Epithelial cell of proximal tubule (primary cell): ENCODE measurements at regions not wholly inside any gene's neighbourhood (a gene's known extent, or its start where the extent isn't known, plus 50 kb on each side); places are given as distances from the start of the nearest gene placed in this dataset.
"Not testable (repeated sequence)": the region's sequence is repeated elsewhere in the genome, so short reads cannot be mapped to it uniquely, and the experiment has no call there.

Experiments used
- DNase-seq: peaks from one replicate; pipeline ENCODE4 v3.0.0-alpha.2; 2011; ENCODE audit warnings: low read depth
- H3K4me3 ChIP-seq: 2 replicates; pipeline ENCODE4 v1.5.1; 2011; ENCODE audit warnings: low read depth, mild to moderate bottlenecking, low read length
- CTCF ChIP-seq: conservative IDR thresholded peaks from 2 replicates; pipeline ENCODE4 v1.5.1; 2012; ENCODE audit warnings: low read depth, mild to moderate bottlenecking, low read length

- no peak overlapping the region for H3K4me3 ChIP-seq
- DNase-seq: no peak
- TF ChIP-seq CTCF: no peak
Observed at GRCh38 chr2:2650608-2651375, 319.7 kb upstream of the MYT1L start.

GRCh38 chr2:2649109-2650072 is 318.3 kb upstream of the MYT1L start:
- DNase-seq: no peak
- no peak for TF ChIP-seq CTCF
- no peak overlapping the region for H3K4me3 ChIP-seq

- no peak for DNase-seq
- no peak for TF ChIP-seq CTCF
- no peak overlapping the region for H3K4me3 ChIP-seq
Observed at GRCh38 chr2:2648094-2648493, 317.0 kb upstream of the MYT1L start.

GRCh38 chr2:2647141-2647541 is 316.1 kb upstream of the MYT1L start:
- no peak for DNase-seq
- no peak for TF ChIP-seq CTCF
- peak overlapping the region; percentile 11 for H3K4me3 ChIP-seq

GRCh38 chr2:2646433-2647051 is 315.5 kb upstream of the MYT1L start:
- DNase-seq: no peak
- TF ChIP-seq CTCF: no peak
- no peak overlapping the region for H3K4me3 ChIP-seq

GRCh38 chr2:2645162-2645855 is 314.2 kb upstream of the MYT1L start:
- no peak for DNase-seq
- no peak for TF ChIP-seq CTCF
- no peak overlapping the region for H3K4me3 ChIP-seq

- DNase-seq, H3K4me3 ChIP-seq: not testable (repeated sequence)
Observed at GRCh38 chr2:2644751-2645150, 313.7 kb upstream of the MYT1L start.
